SK-N-SH (cell line): ENCODE measurements at regions not wholly inside any gene's neighbourhood (a gene's known extent, or its start where the extent isn't known, plus 50 kb on each side); places are given as distances from the start of the nearest gene placed in this dataset.

Source experiments
- EZH2phosphoT487 ChIP-seq: fragments of 200-600 bp; sonication (generic); IDR thresholded peaks from 2 replicates; pipeline ENCODE4 v1.6.1; 2017; ENCODE audit warnings: low read depth, mixed run types, mild to moderate bottlenecking, antibody characterized with exemption, moderate library complexity, borderline replicate concordance
- FOXM1 ChIP-seq: IDR thresholded peaks from 2 replicates; pipeline ENCODE4 v1.4.0; 2012; ENCODE audit warnings: low read depth, mild to moderate bottlenecking
- GABPA ChIP-seq: IDR thresholded peaks from 2 replicates; pipeline ENCODE4 v1.4.0; 2012; ENCODE audit warnings: low read depth, mild to moderate bottlenecking
- NFIC ChIP-seq: IDR thresholded peaks from 2 replicates; pipeline ENCODE4 v1.4.0; 2012; ENCODE audit warnings: borderline replicate concordance
- POLR2AphosphoS5 ChIP-seq: IDR thresholded peaks from 2 replicates; pipeline ENCODE4 v1.6.1; 2012; ENCODE audit warnings: low read depth, low read length
- RXRA ChIP-seq: IDR thresholded peaks from 2 replicates; pipeline ENCODE4 v1.4.0; 2012; ENCODE audit warnings: low read depth, mild to moderate bottlenecking, borderline replicate concordance
- TF ChIP-seq, protein P1 (sequence below): fragments of 200-600 bp; sonication (generic); IDR thresholded peaks from 2 replicates; pipeline ENCODE4 v1.6.1; 2017; ENCODE audit warnings: antibody characterized with exemption, mild to moderate bottlenecking, moderate library complexity

DNA sequence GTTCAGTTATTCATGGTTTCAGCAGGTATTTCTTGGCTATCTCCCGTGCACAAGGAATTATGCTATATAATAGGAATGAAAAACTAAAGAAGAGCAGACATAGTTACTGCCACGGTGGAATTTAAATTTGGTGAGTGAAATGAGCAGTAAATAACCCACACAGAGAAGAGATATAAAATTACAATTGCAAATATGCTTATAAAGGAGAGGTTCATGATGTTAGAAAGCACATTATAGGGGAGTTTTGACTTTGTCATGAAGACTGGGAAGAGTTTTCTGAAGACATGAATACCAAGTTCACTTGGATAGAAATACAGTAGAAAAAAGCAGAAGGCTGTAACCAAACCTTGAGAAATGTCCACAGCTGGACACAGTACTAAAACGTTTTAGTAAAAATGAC lies 712.0 kb upstream of the AADAT start:
- TF ChIP-seq POLR2AphosphoS5 (no peak), GABPA (no peak), FOXM1 (no peak), NFIC (no peak), RXRA (no peak), EZH2phosphoT487 (no peak)
- TF ChIP-seq, protein P1, sequence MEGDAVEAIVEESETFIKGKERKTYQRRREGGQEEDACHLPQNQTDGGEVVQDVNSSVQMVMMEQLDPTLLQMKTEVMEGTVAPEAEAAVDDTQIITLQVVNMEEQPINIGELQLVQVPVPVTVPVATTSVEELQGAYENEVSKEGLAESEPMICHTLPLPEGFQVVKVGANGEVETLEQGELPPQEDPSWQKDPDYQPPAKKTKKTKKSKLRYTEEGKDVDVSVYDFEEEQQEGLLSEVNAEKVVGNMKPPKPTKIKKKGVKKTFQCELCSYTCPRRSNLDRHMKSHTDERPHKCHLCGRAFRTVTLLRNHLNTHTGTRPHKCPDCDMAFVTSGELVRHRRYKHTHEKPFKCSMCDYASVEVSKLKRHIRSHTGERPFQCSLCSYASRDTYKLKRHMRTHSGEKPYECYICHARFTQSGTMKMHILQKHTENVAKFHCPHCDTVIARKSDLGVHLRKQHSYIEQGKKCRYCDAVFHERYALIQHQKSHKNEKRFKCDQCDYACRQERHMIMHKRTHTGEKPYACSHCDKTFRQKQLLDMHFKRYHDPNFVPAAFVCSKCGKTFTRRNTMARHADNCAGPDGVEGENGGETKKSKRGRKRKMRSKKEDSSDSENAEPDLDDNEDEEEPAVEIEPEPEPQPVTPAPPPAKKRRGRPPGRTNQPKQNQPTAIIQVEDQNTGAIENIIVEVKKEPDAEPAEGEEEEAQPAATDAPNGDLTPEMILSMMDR = no peak
